K562 (cell line): ENCODE measurements at regions not wholly inside any gene's neighbourhood (a gene's known extent, or its start where the extent isn't known, plus 50 kb on each side); places are given as distances from the start of the nearest gene placed in this dataset.

ENCODE experiments used
- ARID2 ChIP-seq: fragments of 450-650 bp; IDR thresholded peaks from 2 replicates; pipeline ENCODE4 v1.6.1; 2017; ENCODE audit warnings: antibody characterized with exemption, mild to moderate bottlenecking
- CBX1 ChIP-seq: sonication (generic); IDR thresholded peaks from 2 replicates; pipeline ENCODE4 v1.6.1; 2016; ENCODE audit warnings: antibody characterized with exemption, low read depth, mild to moderate bottlenecking
- CBX5 ChIP-seq: IDR thresholded peaks from 2 replicates; pipeline ENCODE4 v1.6.1; 2014; ENCODE audit warnings: low read depth, borderline replicate concordance
- CTCF ChIP-seq, 3 experiments: IDR thresholded peaks in 2 of 3; conservative IDR thresholded peaks in 1 of 3; 2 replicates each; pipeline ENCODE4 v1.5.1; 2011 to 2012; ENCODE audit warnings: low read length in 3 of 3, mild to moderate bottlenecking in 3 of 3, control low read depth in 2 of 3, improper control_type of control experiment in 1 of 3, inconsistent platforms in 1 of 3, low read depth in 1 of 3, mixed read lengths in 1 of 3, moderate library complexity in 1 of 3; ENCODE audit not compliant: insufficient read depth in 2 of 3
- HNRNPH1 ChIP-seq: fragments of 200-400 bp; formaldehyde crosslinking; optimal IDR thresholded peaks from 2 replicates; pipeline ENCODE3; 2017; ENCODE audit warnings: low read depth, mild to moderate bottlenecking, low read length, moderate library complexity
- POLR2A ChIP-seq: fragments of 450-650 bp; conservative IDR thresholded peaks from 2 replicates; pipeline ENCODE4 v1.6.1; 2016
- POLR2AphosphoS5 ChIP-seq: IDR thresholded peaks from 2 replicates; pipeline ENCODE4 v1.6.1; 2011; ENCODE audit warnings: mild to moderate bottlenecking, low read depth, low read length, moderate library complexity; ENCODE audit not compliant: control insufficient read depth, insufficient read depth
- RAD21 ChIP-seq, 2 experiments: fragments of 250-450 bp in 1 of 2; fragments of 450-650 bp in 1 of 2; sonication (Bioruptor Pico) in 1 of 2; formaldehyde crosslinking in 1 of 2; IDR thresholded peaks in 1 of 2; conservative IDR thresholded peaks in 1 of 2; 2 replicates each; pipeline versions ENCODE4 v1.4.0 to v1.8.0; 2020 to 2022; ENCODE audit warnings: mild to moderate bottlenecking in 2 of 2, moderate library complexity in 1 of 2
- SMARCC2 ChIP-seq: fragments of 450-650 bp; IDR thresholded peaks from 2 replicates; pipeline ENCODE4 v1.6.1; 2017; ENCODE audit warnings: antibody characterized with exemption, moderate library complexity, mild to moderate bottlenecking, low read depth
- STAG1 ChIP-seq: sonication (generic); formaldehyde crosslinking; IDR thresholded peaks from 2 replicates; pipeline ENCODE4 v1.5.0; 2020; ENCODE audit warnings: missing genetic modification reagents, borderline replicate concordance
- TRIM28 ChIP-seq: fragments of 450-650 bp; IDR thresholded peaks from 2 replicates; pipeline ENCODE4 v1.6.1; 2017
- ZNF282 ChIP-seq: sonication (generic); formaldehyde crosslinking; IDR thresholded peaks from 2 replicates; pipeline ENCODE4 v1.8.1; 2023; ENCODE audit warnings: missing genetic modification reagents

GRCh38 chr16:76942089-76942488 lies 248.9 kb upstream of the MON1B start:
- TF ChIP-seq STAG1 (CRISPR knock-in tag) (no peak), SMARCC2 (no peak), CTCF (IDR thresholded peaks at IDR 0.05 in 2 of 3, conservative IDR thresholded peaks at IDR 0.05 in 1 of 3; ENCODE audit: insufficient read depth in 2 of 3, low read depth in 1 of 3, low read length in 3 of 3) (no peak), CBX5 (no peak), ZNF282 (no peak), POLR2AphosphoS5 (no peak), ARID2 (no peak), CBX1 (no peak), HNRNPH1 (no peak), RAD21 (CRISPR knock-in tag; conservative IDR thresholded peaks at IDR 0.05 in 1 of 2, IDR thresholded peaks at IDR 0.05 in 1 of 2) (no peak), TRIM28 (no peak), POLR2A (no peak)
